NB4 (cell line): ENCODE measurements at regions not wholly inside any gene's neighbourhood (a gene's known extent, or its start where the extent isn't known, plus 50 kb on each side); places are given as distances from the start of the nearest gene placed in this dataset.

Source experiments
- CTCF ChIP-seq: IDR thresholded peaks from one replicate; pipeline ENCODE4 v1.5.1; 2012; ENCODE audit warnings: low read depth, low read length
- POLR2A ChIP-seq: IDR thresholded peaks from 2 replicates; pipeline ENCODE4 v1.6.1; 2011; ENCODE audit warnings: mild to moderate bottlenecking; ENCODE audit not compliant: insufficient read length; ENCODE audit errors: extremely low read depth

DNA sequence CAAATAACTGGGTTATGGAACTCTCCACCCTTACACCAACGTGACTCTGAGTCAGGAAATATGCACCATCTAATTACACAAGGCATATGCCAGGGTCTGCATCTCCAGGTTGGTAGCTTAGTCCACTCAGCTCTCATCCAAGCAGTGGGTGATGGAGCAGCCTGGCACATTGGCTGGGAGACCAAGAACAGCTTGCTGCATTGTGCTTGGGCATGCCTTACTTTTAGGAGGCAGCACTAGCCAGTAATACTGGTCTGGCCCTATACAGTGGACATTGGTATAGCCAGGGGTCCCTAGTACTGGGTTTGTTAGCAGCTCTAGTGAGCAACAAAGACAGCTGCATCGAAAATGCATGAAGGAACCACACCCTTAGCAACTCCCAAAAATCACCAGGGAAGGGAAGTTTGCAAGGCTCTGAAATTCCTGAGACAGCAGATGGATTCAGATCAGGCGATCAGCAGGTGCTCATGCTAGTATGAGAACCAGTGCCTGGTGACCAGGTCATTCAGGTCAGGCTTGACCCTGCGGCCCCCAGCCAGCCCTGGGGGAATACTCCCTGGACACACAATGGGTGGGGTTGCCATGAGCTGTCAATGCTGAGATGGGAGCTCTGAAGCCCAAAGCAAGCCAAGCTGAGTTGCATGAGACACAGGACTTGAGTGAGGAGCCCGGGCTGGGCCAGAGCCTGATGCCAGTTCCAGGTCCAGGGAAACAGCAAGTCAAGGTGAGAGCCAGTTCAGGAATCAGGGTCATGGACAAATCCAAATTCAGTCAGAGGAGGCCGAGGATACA is 217.9 kb upstream of the ZMIZ1 start:
- TF ChIP-seq POLR2A (no peak), CTCF (no peak)
